ENCODE measurements at regions not wholly inside any gene's neighbourhood (a gene's known extent, or its start where the extent isn't known, plus 50 kb on each side); places are given as distances from the start of the nearest gene placed in this dataset.

DNA sequence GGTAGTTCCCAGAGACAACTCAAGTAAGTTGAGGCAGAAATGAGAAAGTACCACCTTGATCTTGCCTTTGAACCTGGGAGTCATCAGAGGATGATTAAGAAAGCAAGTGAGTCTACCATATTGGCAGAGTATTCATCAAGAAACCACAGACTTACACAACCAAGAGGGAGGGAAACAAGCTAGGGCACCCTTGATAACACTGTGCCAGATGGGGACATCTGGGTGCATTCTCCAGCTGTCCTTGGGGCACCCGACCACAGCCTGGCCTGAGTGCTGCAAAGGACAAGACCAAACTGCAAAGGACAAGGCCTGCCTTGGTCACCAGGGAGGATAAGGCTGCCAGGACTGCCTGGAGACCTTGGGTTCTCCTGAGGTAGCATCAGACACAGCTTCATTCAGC is 553.6 kb downstream of the EPHB1 start:
- TF ChIP-seq RAD21 (IDR thresholded peaks at IDR 0.05; ENCODE audit: low read length) (no peak), POLR2A (IDR thresholded peaks at IDR 0.05; ENCODE audit: low read depth, low read length) (no peak)
- TF ChIP-seq, protein P1, sequence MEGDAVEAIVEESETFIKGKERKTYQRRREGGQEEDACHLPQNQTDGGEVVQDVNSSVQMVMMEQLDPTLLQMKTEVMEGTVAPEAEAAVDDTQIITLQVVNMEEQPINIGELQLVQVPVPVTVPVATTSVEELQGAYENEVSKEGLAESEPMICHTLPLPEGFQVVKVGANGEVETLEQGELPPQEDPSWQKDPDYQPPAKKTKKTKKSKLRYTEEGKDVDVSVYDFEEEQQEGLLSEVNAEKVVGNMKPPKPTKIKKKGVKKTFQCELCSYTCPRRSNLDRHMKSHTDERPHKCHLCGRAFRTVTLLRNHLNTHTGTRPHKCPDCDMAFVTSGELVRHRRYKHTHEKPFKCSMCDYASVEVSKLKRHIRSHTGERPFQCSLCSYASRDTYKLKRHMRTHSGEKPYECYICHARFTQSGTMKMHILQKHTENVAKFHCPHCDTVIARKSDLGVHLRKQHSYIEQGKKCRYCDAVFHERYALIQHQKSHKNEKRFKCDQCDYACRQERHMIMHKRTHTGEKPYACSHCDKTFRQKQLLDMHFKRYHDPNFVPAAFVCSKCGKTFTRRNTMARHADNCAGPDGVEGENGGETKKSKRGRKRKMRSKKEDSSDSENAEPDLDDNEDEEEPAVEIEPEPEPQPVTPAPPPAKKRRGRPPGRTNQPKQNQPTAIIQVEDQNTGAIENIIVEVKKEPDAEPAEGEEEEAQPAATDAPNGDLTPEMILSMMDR (conservative IDR thresholded peaks at IDR 0.05; ENCODE audit: low read depth, low read length): no peak
